GM12878 (cell line): ENCODE measurements at regions not wholly inside any gene's neighbourhood (a gene's known extent, or its start where the extent isn't known, plus 50 kb on each side); places are given as distances from the start of the nearest gene placed in this dataset.

Source experiments
- EP300 ChIP-seq, 2 experiments: fragments of 150-350 bp in 1 of 2; IDR thresholded peaks; 2 replicates each; pipeline ENCODE4 v1.6.1; 2011 to 2012; ENCODE audit warnings: low read depth in 2 of 2, low read length in 2 of 2, borderline replicate concordance in 1 of 2, improper control_type of control experiment in 1 of 2, inconsistent platforms in 1 of 2; ENCODE audit not compliant: control insufficient read depth in 1 of 2
- EZH2 ChIP-seq: IDR thresholded peaks from 2 replicates; pipeline ENCODE4 v1.6.1; 2012; ENCODE audit warnings: low read depth, mild to moderate bottlenecking, control low read depth, inconsistent platforms, low read length, borderline replicate concordance; ENCODE audit not compliant: control insufficient read depth
- GABPA ChIP-seq: IDR thresholded peaks from 2 replicates; pipeline ENCODE4 v1.6.1; 2014; ENCODE audit warnings: antibody characterized with exemption, low read depth, mild to moderate bottlenecking, inconsistent platforms
- HDAC2 ChIP-seq: fragments of 200-600 bp; sonication (generic); IDR thresholded peaks from 2 replicates; pipeline ENCODE4 v1.6.1; 2017
- IRF3 ChIP-seq: fragments of 450-650 bp; IDR thresholded peaks from 2 replicates; pipeline ENCODE4 v1.6.1; 2014; ENCODE audit warnings: mild to moderate bottlenecking
- MYC ChIP-seq: IDR thresholded peaks from 2 replicates; pipeline ENCODE4 v1.6.1; 2011; ENCODE audit warnings: mild to moderate bottlenecking, low read length, moderate library complexity, inconsistent platforms; ENCODE audit not compliant: insufficient read depth, insufficient replicate concordance, insufficient read length, severe bottlenecking
- POLR2A ChIP-seq: IDR thresholded peaks from 2 replicates; pipeline ENCODE4 v1.6.1; 2011; ENCODE audit warnings: low read depth, mild to moderate bottlenecking, low read length
- POLR2AphosphoS5 ChIP-seq: IDR thresholded peaks from 2 replicates; pipeline ENCODE4 v1.6.1; 2011; ENCODE audit warnings: mild to moderate bottlenecking, low read length, inconsistent platforms
- RAD21 ChIP-seq: IDR thresholded peaks from 2 replicates; pipeline ENCODE4 v1.6.1; 2011; ENCODE audit warnings: mild to moderate bottlenecking, low read depth, low read length, moderate library complexity; ENCODE audit not compliant: insufficient read depth
- RBBP5 ChIP-seq: fragments of 200-600 bp; sonication (generic); conservative IDR thresholded peaks from 2 replicates; pipeline ENCODE4 v1.6.1; 2016
- TBL1XR1 ChIP-seq: IDR thresholded peaks from 2 replicates; pipeline ENCODE4 v1.6.1; 2012; ENCODE audit warnings: low read depth, low read length, improper control_type of control experiment
- TF ChIP-seq, protein P1 (sequence below), 3 experiments: IDR thresholded peaks in 2 of 3; conservative IDR thresholded peaks in 1 of 3; 2 replicates each; pipeline ENCODE4 v1.5.1; 2011; ENCODE audit warnings: low read depth in 3 of 3, low read length in 3 of 3, mild to moderate bottlenecking in 3 of 3, control low read depth in 2 of 3, moderate library complexity in 2 of 3, inconsistent platforms in 1 of 3, mixed read lengths in 1 of 3; ENCODE audit not compliant: control insufficient read depth in 2 of 3, insufficient read depth in 1 of 3; ENCODE audit errors: extremely low read depth in 1 of 3
- TF ChIP-seq, protein P2 (sequence below): IDR thresholded peaks from 2 replicates; pipeline ENCODE4 v1.6.1; 2012; ENCODE audit warnings: mild to moderate bottlenecking, low read depth, low read length

DNA sequence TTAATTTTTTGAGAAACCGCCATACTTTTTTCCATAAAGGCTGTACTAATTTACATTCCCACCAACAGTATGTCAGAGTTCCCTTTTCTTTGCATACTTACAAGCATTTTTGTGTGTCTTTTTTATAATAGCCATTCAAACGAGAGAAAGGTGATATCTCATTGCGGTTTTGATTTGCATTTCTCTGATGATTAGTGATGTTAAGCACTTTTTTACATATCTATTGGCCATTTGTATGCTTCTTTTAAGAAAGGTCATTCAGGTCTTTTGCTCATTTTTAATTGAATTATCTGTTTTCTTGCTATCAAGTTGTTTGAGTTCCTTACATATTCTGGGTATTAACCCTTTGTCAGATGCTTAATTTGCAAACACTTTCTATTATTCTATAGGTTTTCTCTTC is 176.1 kb upstream of the UFL1 start:
- TF ChIP-seq, protein P1, sequence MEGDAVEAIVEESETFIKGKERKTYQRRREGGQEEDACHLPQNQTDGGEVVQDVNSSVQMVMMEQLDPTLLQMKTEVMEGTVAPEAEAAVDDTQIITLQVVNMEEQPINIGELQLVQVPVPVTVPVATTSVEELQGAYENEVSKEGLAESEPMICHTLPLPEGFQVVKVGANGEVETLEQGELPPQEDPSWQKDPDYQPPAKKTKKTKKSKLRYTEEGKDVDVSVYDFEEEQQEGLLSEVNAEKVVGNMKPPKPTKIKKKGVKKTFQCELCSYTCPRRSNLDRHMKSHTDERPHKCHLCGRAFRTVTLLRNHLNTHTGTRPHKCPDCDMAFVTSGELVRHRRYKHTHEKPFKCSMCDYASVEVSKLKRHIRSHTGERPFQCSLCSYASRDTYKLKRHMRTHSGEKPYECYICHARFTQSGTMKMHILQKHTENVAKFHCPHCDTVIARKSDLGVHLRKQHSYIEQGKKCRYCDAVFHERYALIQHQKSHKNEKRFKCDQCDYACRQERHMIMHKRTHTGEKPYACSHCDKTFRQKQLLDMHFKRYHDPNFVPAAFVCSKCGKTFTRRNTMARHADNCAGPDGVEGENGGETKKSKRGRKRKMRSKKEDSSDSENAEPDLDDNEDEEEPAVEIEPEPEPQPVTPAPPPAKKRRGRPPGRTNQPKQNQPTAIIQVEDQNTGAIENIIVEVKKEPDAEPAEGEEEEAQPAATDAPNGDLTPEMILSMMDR (IDR thresholded peaks at IDR 0.05 in 2 of 3, conservative IDR thresholded peaks at IDR 0.05 in 1 of 3; ENCODE audit: control insufficient read depth in 2 of 3, extremely low read depth in 1 of 3, insufficient read depth in 1 of 3, low read depth in 3 of 3, low read length in 3 of 3) = no peak
- TF ChIP-seq RBBP5 (no peak), POLR2AphosphoS5 (no peak), EP300 (IDR thresholded peaks at IDR 0.05; ENCODE audit: borderline replicate concordance in 1 of 2, control insufficient read depth in 1 of 2, low read depth in 2 of 2, low read length in 2 of 2) (no peak), EZH2 (no peak), HDAC2 (no peak), GABPA (no peak), MYC (no peak), POLR2A (no peak), TBL1XR1 (no peak), RAD21 (no peak), IRF3 (no peak)
- TF ChIP-seq, protein P2, sequence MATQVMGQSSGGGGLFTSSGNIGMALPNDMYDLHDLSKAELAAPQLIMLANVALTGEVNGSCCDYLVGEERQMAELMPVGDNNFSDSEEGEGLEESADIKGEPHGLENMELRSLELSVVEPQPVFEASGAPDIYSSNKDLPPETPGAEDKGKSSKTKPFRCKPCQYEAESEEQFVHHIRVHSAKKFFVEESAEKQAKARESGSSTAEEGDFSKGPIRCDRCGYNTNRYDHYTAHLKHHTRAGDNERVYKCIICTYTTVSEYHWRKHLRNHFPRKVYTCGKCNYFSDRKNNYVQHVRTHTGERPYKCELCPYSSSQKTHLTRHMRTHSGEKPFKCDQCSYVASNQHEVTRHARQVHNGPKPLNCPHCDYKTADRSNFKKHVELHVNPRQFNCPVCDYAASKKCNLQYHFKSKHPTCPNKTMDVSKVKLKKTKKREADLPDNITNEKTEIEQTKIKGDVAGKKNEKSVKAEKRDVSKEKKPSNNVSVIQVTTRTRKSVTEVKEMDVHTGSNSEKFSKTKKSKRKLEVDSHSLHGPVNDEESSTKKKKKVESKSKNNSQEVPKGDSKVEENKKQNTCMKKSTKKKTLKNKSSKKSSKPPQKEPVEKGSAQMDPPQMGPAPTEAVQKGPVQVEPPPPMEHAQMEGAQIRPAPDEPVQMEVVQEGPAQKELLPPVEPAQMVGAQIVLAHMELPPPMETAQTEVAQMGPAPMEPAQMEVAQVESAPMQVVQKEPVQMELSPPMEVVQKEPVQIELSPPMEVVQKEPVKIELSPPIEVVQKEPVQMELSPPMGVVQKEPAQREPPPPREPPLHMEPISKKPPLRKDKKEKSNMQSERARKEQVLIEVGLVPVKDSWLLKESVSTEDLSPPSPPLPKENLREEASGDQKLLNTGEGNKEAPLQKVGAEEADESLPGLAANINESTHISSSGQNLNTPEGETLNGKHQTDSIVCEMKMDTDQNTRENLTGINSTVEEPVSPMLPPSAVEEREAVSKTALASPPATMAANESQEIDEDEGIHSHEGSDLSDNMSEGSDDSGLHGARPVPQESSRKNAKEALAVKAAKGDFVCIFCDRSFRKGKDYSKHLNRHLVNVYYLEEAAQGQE = no peak
